Neural progenitor cell (in vitro differentiated cells): ENCODE measurements at regions not wholly inside any gene's neighbourhood (a gene's known extent, or its start where the extent isn't known, plus 50 kb on each side); places are given as distances from the start of the nearest gene placed in this dataset.
"Not testable (repeated sequence)": the region's sequence is repeated elsewhere in the genome, so short reads cannot be mapped to it uniquely, and the experiment has no call there.

Experiments
- DNase-seq: peaks from one replicate; pipeline ENCODE4 v3.0.0-alpha.2; 2016; ENCODE audit warnings: low spot score
- H2AFZ ChIP-seq: fragments of 200-600 bp; sonication (generic); replicated peaks from 2 replicates; pipeline ENCODE4 v1.6.1; 2016; ENCODE audit warnings: antibody characterized with exemption
- H3F3A ChIP-seq: fragments of 200-600 bp; sonication (generic); 2 replicates; pipeline ENCODE4 v1.6.1; 2016; ENCODE audit warnings: antibody characterized with exemption, low read depth
- H3K27ac ChIP-seq: fragments of 200-600 bp; sonication (generic); 2 replicates; pipeline ENCODE4 v1.5.1; 2016; ENCODE audit warnings: mild to moderate bottlenecking
- H3K27me3 ChIP-seq: fragments of 200-600 bp; sonication (generic); 2 replicates; pipeline ENCODE4 v1.6.1; 2016; ENCODE audit warnings: mild to moderate bottlenecking, moderate library complexity
- H3K36me3 ChIP-seq: fragments of 200-600 bp; sonication (generic); 2 replicates; pipeline ENCODE4 v1.5.1; 2016
- H3K4me1 ChIP-seq: fragments of 200-600 bp; sonication (generic); 2 replicates; pipeline ENCODE4 v1.6.1; 2016; ENCODE audit warnings: mixed run types
- H3K4me2 ChIP-seq: fragments of 200-600 bp; sonication (generic); 2 replicates; pipeline ENCODE4 v1.6.1; 2016
- H3K4me3 ChIP-seq: fragments of 200-600 bp; sonication (generic); 2 replicates; pipeline ENCODE4 v1.5.1; 2016
- H3K79me2 ChIP-seq: fragments of 200-600 bp; sonication (generic); 2 replicates; pipeline ENCODE4 v1.6.1; 2016; ENCODE audit warnings: low read depth
- H3K9ac ChIP-seq: fragments of 200-600 bp; sonication (generic); 2 replicates; pipeline ENCODE4 v1.6.1; 2016
- H3K9me3 ChIP-seq: fragments of 200-600 bp; sonication (generic); 2 replicates; pipeline ENCODE4 v1.5.1; 2016; ENCODE audit warnings: low read depth
- H4K20me1 ChIP-seq: fragments of 200-600 bp; sonication (generic); 2 replicates; pipeline ENCODE4 v1.6.1; 2016; ENCODE audit warnings: low read depth
- H3K27ac Mint-ChIP-seq: 3 replicates; pipeline ENCODE4 v1.8.0; 2021; ENCODE audit warnings: mixed read lengths
- H3K27me3 Mint-ChIP-seq: 2 replicates; pipeline ENCODE4 v1.8.0; 2022; ENCODE audit warnings: low read depth, mild to moderate bottlenecking, inconsistent platforms, moderate library complexity, mixed read lengths; ENCODE audit not compliant: insufficient read depth
- H3K36me3 Mint-ChIP-seq: 3 replicates; pipeline ENCODE4 v1.8.0; 2021; ENCODE audit warnings: mixed read lengths
- H3K4me1 Mint-ChIP-seq: 3 replicates; pipeline ENCODE4 v1.8.0; 2021; ENCODE audit warnings: mixed read lengths
- H3K4me3 Mint-ChIP-seq: 3 replicates; pipeline ENCODE4 v1.8.0; 2021; ENCODE audit warnings: mild to moderate bottlenecking, moderate library complexity, mixed read lengths
- H3K9me3 Mint-ChIP-seq: 3 replicates; pipeline ENCODE4 v1.8.0; 2020; ENCODE audit warnings: mixed read lengths
- CTCF ChIP-seq: fragments of 200-600 bp; sonication (generic); IDR thresholded peaks from 2 replicates; pipeline ENCODE4 v1.5.1; 2017; ENCODE audit warnings: antibody characterized with exemption, mild to moderate bottlenecking
- EZH2 ChIP-seq: fragments of 200-600 bp; sonication (generic); IDR thresholded peaks from 2 replicates; pipeline ENCODE4 v1.6.1; 2017; ENCODE audit warnings: antibody characterized with exemption, mild to moderate bottlenecking, moderate library complexity
- EZH2phosphoT487 ChIP-seq: fragments of 200-600 bp; sonication (generic); IDR thresholded peaks from 2 replicates; pipeline ENCODE4 v1.6.1; 2017; ENCODE audit warnings: antibody characterized with exemption

- DNase-seq = no peak
- peaks cover 5% of the 10 kb centered on the region for H3K27me3 Mint-ChIP-seq
- Histone ChIP-seq H3K4me2 (no peak overlapping the region), H3K79me2 (no peaks in the 10 kb centered on the region), H3K9me3 (no peaks in the 10 kb centered on the region), H4K20me1 (no peaks in the 10 kb centered on the region), H3K36me3 (no peaks in the 10 kb centered on the region), H2AFZ (no peak overlapping the region), H3K4me1 (peaks cover 42% of the 10 kb centered on the region), H3K27me3 (no peaks in the 10 kb centered on the region), H3K4me3 (no peak overlapping the region), H3K9ac (no peak overlapping the region), H3K27ac (no peak overlapping the region), H3F3A (peaks cover 28% of the 10 kb centered on the region)
- no peak overlapping the region for H3K27ac Mint-ChIP-seq
- no peak for TF ChIP-seq CTCF
- TF ChIP-seq EZH2phosphoT487 = no peak
- no peak for TF ChIP-seq EZH2
- H3K9me3 Mint-ChIP-seq = peaks cover 16% of the 10 kb centered on the region
- H3K4me3 Mint-ChIP-seq = no peak overlapping the region
- H3K36me3 Mint-ChIP-seq = peaks cover 19% of the 10 kb centered on the region
- peaks cover 52% of the 10 kb centered on the region for H3K4me1 Mint-ChIP-seq
Observed at GRCh38 chr15:96165081-96165480, 165.4 kb upstream of the NR2F2 start.

- no peak overlapping the region for H3K4me3 ChIP-seq
- peaks cover 21% of the 10 kb centered on the region for H3K36me3 Mint-ChIP-seq
- H3K4me2 ChIP-seq = peak overlapping the region; percentile 64
- peaks cover 3% of the 10 kb centered on the region for H3K27me3 Mint-ChIP-seq
- no peaks in the 10 kb centered on the region for H3K79me2 ChIP-seq
- H3K27ac ChIP-seq = no peak overlapping the region
- H3K36me3 ChIP-seq = no peaks in the 10 kb centered on the region
- H3K4me1 Mint-ChIP-seq = peaks cover 46% of the 10 kb centered on the region
- H3K9me3 Mint-ChIP-seq = peaks cover 16% of the 10 kb centered on the region
- H3K4me3 Mint-ChIP-seq = no peak overlapping the region
- DNase-seq = no peak
- H3K9ac ChIP-seq = no peak overlapping the region
- no peak overlapping the region for H2AFZ ChIP-seq
- peaks cover 35% of the 10 kb centered on the region for H3K4me1 ChIP-seq
- peaks cover 25% of the 10 kb centered on the region for H3F3A ChIP-seq
- no peaks in the 10 kb centered on the region for H3K27me3 ChIP-seq
- no peaks in the 10 kb centered on the region for H4K20me1 ChIP-seq
- no peak overlapping the region for H3K27ac Mint-ChIP-seq
- no peaks in the 10 kb centered on the region for H3K9me3 ChIP-seq
- TF ChIP-seq EZH2 (no peak), EZH2phosphoT487 (no peak), CTCF (no peak)
Observed at GRCh38 chr15:96165775-96166174, 164.7 kb upstream of the NR2F2 start.

- no peak overlapping the region for H2AFZ ChIP-seq
- H3K9ac ChIP-seq = no peak overlapping the region
- peaks cover 43% of the 10 kb centered on the region for H3K4me1 Mint-ChIP-seq
- peak overlapping the region; percentile 21 for H3K4me3 ChIP-seq
- no peak for TF ChIP-seq CTCF
- peak; percentile 71 for TF ChIP-seq EZH2phosphoT487
- H3K79me2 ChIP-seq = no peaks in the 10 kb centered on the region
- peaks cover 36% of the 10 kb centered on the region for H3K4me1 ChIP-seq
- peak overlapping the region; percentile 29 for H3K27ac Mint-ChIP-seq
- peaks cover 16% of the 10 kb centered on the region for H3K9me3 Mint-ChIP-seq
- H3K4me2 ChIP-seq = peak overlapping the region; percentile 64
- H3K27ac ChIP-seq = no peak overlapping the region
- peaks cover 21% of the 10 kb centered on the region for H3K36me3 Mint-ChIP-seq
- no peaks in the 10 kb centered on the region for H3K27me3 ChIP-seq
- peak overlapping the region; percentile 8 for H3K4me3 Mint-ChIP-seq
- H3K9me3 ChIP-seq = no peaks in the 10 kb centered on the region
- H4K20me1 ChIP-seq = no peaks in the 10 kb centered on the region
- peaks cover 22% of the 10 kb centered on the region for H3F3A ChIP-seq
- no peaks in the 10 kb centered on the region for H3K36me3 ChIP-seq
- peaks cover 3% of the 10 kb centered on the region for H3K27me3 Mint-ChIP-seq
- DNase-seq = peak; percentile 48
Observed at GRCh38 chr15:96166223-96167200, 164.0 kb upstream of the NR2F2 start.

- Mint-ChIP-seq H3K27ac (peak overlapping the region; percentile 16), H3K9me3 (peaks cover 13% of the 10 kb centered on the region), H3K36me3 (peaks cover 16% of the 10 kb centered on the region), H3K4me1 (peaks cover 27% of the 10 kb centered on the region)
- not testable (repeated sequence) for H3K4me2 ChIP-seq, H4K20me1 ChIP-seq, H3K4me3 ChIP-seq, H3K27me3 ChIP-seq, DNase-seq, H3K9ac ChIP-seq, H2AFZ ChIP-seq, H3K4me3 Mint-ChIP-seq, H3K27me3 Mint-ChIP-seq, H3K36me3 ChIP-seq, H3K9me3 ChIP-seq, H3K79me2 ChIP-seq, H3K27ac ChIP-seq
- Histone ChIP-seq H3K4me1 (peaks cover 42% of the 10 kb centered on the region), H3F3A (peaks cover 32% of the 10 kb centered on the region)
Observed at GRCh38 chr15:96170616-96170978, 159.9 kb upstream of the NR2F2 start.
